ENCODE measurements at regions not wholly inside any gene's neighbourhood (a gene's known extent, or its start where the extent isn't known, plus 50 kb on each side); places are given as distances from the start of the nearest gene placed in this dataset.

GRCh38 chr11:115718106-115718505 lies 213.9 kb upstream of the CADM1 start:
- no peak overlapping the region for H3K4me3 ChIP-seq (replicated peaks; ENCODE audit: low read depth, low read length)
- no peak for DNase-seq (ENCODE audit: extremely low read depth, low read depth)
- TF ChIP-seq CTCF (IDR thresholded peaks at IDR 0.05; ENCODE audit: low read depth, low read length, missing control alignments) = no peak

GRCh38 chr11:115716601-115717529 lies 212.7 kb upstream of the CADM1 start:
- no peak for TF ChIP-seq CTCF (IDR thresholded peaks at IDR 0.05; ENCODE audit: low read depth, low read length, missing control alignments)
- no peak overlapping the region for H3K4me3 ChIP-seq (replicated peaks; ENCODE audit: low read depth, low read length)
- no peak for DNase-seq (ENCODE audit: extremely low read depth, low read depth)

GRCh38 chr11:115716080-115716479 lies 211.9 kb upstream of the CADM1 start:
- no peak for TF ChIP-seq CTCF (IDR thresholded peaks at IDR 0.05; ENCODE audit: low read depth, low read length, missing control alignments)

GRCh38 chr11:115715251-115715770 lies 211.1 kb upstream of the CADM1 start:
- no peak for TF ChIP-seq CTCF (IDR thresholded peaks at IDR 0.05; ENCODE audit: low read depth, low read length, missing control alignments)
- no peak overlapping the region for H3K4me3 ChIP-seq (replicated peaks; ENCODE audit: low read depth, low read length)
- DNase-seq (ENCODE audit: extremely low read depth, low read depth) = no peak

More at GRCh38 chr11:115716080-115716479, 211.9 kb upstream of the CADM1 start:
- DNase-seq (ENCODE audit: extremely low read depth, low read depth) = no peak
- H3K4me3 ChIP-seq (replicated peaks; ENCODE audit: low read depth, low read length) = no peak overlapping the region

- no peak overlapping the region for H3K4me3 ChIP-seq (replicated peaks; ENCODE audit: low read depth, low read length)
- TF ChIP-seq CTCF (IDR thresholded peaks at IDR 0.05; ENCODE audit: low read depth, low read length, missing control alignments) = no peak
- no peak for DNase-seq (ENCODE audit: extremely low read depth, low read depth)
Observed at GRCh38 chr11:115712296-115712695, 208.1 kb upstream of the CADM1 start.

- no peak for TF ChIP-seq CTCF (IDR thresholded peaks at IDR 0.05; ENCODE audit: low read depth, low read length, missing control alignments)
- DNase-seq (ENCODE audit: extremely low read depth, low read depth) = no peak
Observed at GRCh38 chr11:115710980-115711379, 206.8 kb upstream of the CADM1 start.

More at GRCh38 chr11:115710980-115711379, 206.8 kb upstream of the CADM1 start:
- no peak overlapping the region for H3K4me3 ChIP-seq (replicated peaks; ENCODE audit: low read depth, low read length)
